Mucosa of rectum (tissue), 2 donors: ENCODE measurements at regions not wholly inside any gene's neighbourhood (a gene's known extent, or its start where the extent isn't known, plus 50 kb on each side); places are given as distances from the start of the nearest gene placed in this dataset.

Experiments
- H3K27ac ChIP-seq, 2 donors: one replicate each; pipeline ENCODE4 v1.7.0; 2013; ENCODE audit warnings: inconsistent platforms in 2 of 2, low read depth in 2 of 2, low read length in 2 of 2
- H3K27me3 ChIP-seq, 2 donors: one replicate each; pipeline ENCODE4 v1.7.0; 2013; ENCODE audit warnings: low read length in 2 of 2; ENCODE audit not compliant: control insufficient read depth in 2 of 2, insufficient read depth in 2 of 2
- H3K36me3 ChIP-seq, 2 donors: one replicate each; pipeline ENCODE4 v1.7.0; 2013; ENCODE audit warnings: low read length in 2 of 2; ENCODE audit not compliant: control insufficient read depth in 2 of 2, insufficient read depth in 2 of 2
- H3K4me1 ChIP-seq, 2 donors: one replicate each; pipeline ENCODE4 v1.7.0; 2013; ENCODE audit warnings: low read length in 2 of 2, mild to moderate bottlenecking in 1 of 2; ENCODE audit not compliant: control insufficient read depth in 2 of 2, insufficient read depth in 2 of 2
- H3K4me3 ChIP-seq, 2 donors: one replicate each; pipeline ENCODE4 v1.7.0; 2013; ENCODE audit warnings: low read length in 2 of 2
- H3K9ac ChIP-seq, 2 donors: one replicate each; pipeline ENCODE4 v1.7.0; 2013; ENCODE audit warnings: low read length in 2 of 2, low read depth in 1 of 2, mild to moderate bottlenecking in 1 of 2
- H3K9me3 ChIP-seq, 2 donors: one replicate each; pipeline ENCODE4 v1.7.0; 2013; ENCODE audit warnings: low read length in 2 of 2; ENCODE audit not compliant: control insufficient read depth in 2 of 2
- donor health status: healthy.
- donor health status: Normal muscosa, but diverticular disease.

DNA sequence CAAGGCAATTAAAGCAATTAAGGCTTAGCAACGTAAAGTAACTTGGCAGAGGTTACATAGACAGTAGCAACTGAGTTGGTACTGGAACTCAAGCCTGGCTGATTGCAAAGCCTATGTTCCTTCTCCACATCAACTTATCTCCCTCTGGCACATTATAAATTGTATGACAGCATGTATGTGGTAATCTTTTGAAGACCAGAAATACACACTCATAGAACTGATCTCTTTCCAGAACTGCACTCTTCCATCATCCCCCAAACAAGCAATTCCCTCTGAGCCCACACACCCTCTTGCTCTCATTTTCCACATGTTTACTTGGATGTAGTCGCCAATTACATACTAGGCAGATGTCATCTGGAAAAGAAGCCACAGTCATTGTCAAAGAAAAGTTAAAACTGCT, 502.2 kb downstream of the PLPP3 start:
- no peaks in the 10 kb centered on the region for H3K4me1 ChIP-seq
- no peak overlapping the region for H3K27ac ChIP-seq
- H3K27me3 ChIP-seq = no peaks in the 10 kb centered on the region
- H3K9me3 ChIP-seq = no peaks in the 10 kb centered on the region
- no peak overlapping the region for H3K9ac ChIP-seq
- H3K4me3 ChIP-seq = no peak overlapping the region
- H3K36me3 ChIP-seq = no peaks in the 10 kb centered on the region

DNA sequence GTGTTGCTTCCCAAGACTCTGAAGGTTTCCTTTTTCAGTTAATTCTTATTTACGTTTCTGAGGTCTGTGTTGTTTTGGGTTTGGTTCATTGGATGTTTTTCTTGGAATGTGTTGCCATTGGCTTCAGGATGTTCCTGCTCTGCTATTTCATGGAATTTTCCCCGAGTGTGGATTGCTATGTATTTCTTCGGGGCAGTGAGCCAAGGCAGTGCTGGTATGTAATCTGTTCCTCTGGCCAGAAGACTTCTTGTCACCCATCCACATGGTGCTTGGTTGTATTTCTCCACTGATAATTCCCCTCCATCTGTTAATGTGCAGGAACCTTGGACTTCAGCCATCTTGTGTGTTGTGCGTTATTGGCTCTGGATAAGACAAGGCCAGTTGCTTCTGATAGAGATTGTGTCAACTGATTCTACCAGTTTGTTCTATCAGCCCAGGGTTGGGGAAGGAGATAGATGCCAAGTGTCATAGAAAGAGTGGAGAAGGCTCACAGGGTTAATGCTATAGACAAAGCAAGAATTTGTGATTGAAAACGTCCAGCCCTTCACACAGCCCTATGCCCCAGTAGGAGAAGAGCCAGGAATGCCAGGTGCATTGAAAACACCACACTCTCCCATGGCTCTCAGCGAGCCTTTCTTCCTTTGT, 505.2 kb downstream of the PLPP3 start:
- Histone ChIP-seq H3K4me1 (no peaks in the 10 kb centered on the region), H3K9ac (no peak overlapping the region), H3K9me3 (no peaks in the 10 kb centered on the region), H3K36me3 (no peaks in the 10 kb centered on the region), H3K27ac (peak overlapping the region in 1 of 2 donors; percentile 20), H3K27me3 (no peaks in the 10 kb centered on the region), H3K4me3 (no peak overlapping the region)

GRCh38 chr1:56073614-56074006, 505.8 kb downstream of the PLPP3 start:
- Histone ChIP-seq H3K36me3 (no peaks in the 10 kb centered on the region), H3K9ac (no peak overlapping the region), H3K9me3 (no peaks in the 10 kb centered on the region), H3K27ac (peak overlapping the region in 1 of 2 donors; percentile 20), H3K4me3 (no peak overlapping the region), H3K4me1 (no peaks in the 10 kb centered on the region), H3K27me3 (no peaks in the 10 kb centered on the region)

DNA sequence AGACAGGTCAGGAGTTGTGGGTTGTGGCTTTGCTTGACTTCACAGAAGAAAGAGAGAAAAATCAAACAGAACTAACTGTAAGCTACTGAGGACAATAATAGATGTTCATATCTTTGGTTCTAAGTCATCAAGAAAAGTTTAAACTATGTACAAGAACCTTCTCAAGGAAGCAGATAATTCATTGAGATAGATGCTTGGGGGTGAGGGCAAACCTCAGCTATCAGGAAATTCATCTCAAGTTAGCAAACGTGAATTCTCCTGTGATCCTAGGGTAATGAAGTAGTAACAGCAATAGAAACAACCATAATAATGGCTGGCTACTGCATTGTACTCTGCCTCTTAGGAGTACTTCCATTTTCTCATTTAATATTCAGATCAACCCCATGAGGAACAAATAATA, 506.2 kb downstream of the PLPP3 start:
- H3K27ac ChIP-seq = no peak overlapping the region
- H3K27me3 ChIP-seq = no peaks in the 10 kb centered on the region
- H3K9me3 ChIP-seq = no peaks in the 10 kb centered on the region
- no peak overlapping the region for H3K4me3 ChIP-seq
- no peaks in the 10 kb centered on the region for H3K36me3 ChIP-seq
- H3K4me1 ChIP-seq = no peaks in the 10 kb centered on the region
- no peak overlapping the region for H3K9ac ChIP-seq

GRCh38 chr1:56072310-56072709, 507.1 kb downstream of the PLPP3 start:
- no peak overlapping the region for H3K4me3 ChIP-seq
- H3K9ac ChIP-seq = no peak overlapping the region
- H3K27me3 ChIP-seq = no peaks in the 10 kb centered on the region
- no peak overlapping the region for H3K27ac ChIP-seq
- H3K4me1 ChIP-seq = no peaks in the 10 kb centered on the region
- no peaks in the 10 kb centered on the region for H3K9me3 ChIP-seq
- no peaks in the 10 kb centered on the region for H3K36me3 ChIP-seq

- H3K27me3 ChIP-seq = no peaks in the 10 kb centered on the region
- H3K9ac ChIP-seq = no peak overlapping the region
- no peaks in the 10 kb centered on the region for H3K36me3 ChIP-seq
- H3K4me1 ChIP-seq = no peaks in the 10 kb centered on the region
- no peaks in the 10 kb centered on the region for H3K9me3 ChIP-seq
- no peak overlapping the region for H3K27ac ChIP-seq
- H3K4me3 ChIP-seq = no peak overlapping the region
Measured at GRCh38 chr1:56071351-56071750, 508.0 kb downstream of the PLPP3 start.

GRCh38 chr1:56070601-56071000, 508.8 kb downstream of the PLPP3 start:
- no peaks in the 10 kb centered on the region for H3K36me3 ChIP-seq
- H3K27me3 ChIP-seq = no peaks in the 10 kb centered on the region
- H3K9ac ChIP-seq = no peak overlapping the region
- no peak overlapping the region for H3K27ac ChIP-seq
- no peaks in the 10 kb centered on the region for H3K4me1 ChIP-seq
- H3K9me3 ChIP-seq = no peaks in the 10 kb centered on the region
- H3K4me3 ChIP-seq = no peak overlapping the region

DNA sequence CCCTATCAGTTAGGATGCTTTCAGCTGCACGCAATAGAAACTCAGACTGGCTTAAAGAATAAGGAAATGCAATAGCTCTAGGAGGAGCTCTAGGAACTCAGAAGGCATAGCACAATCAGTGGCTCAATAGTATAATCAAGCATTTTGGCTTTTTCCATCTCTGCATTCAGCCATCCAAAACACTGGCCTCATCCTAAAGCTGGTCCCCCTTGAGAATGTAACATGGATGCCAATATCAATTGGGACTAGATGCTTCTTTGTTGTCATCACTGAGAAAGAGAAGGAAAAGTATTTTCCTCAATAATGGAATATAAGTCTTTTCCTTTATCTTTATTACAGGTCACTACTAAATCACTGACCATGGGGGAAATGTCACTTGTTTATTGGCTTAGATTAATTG, 509.5 kb downstream of the PLPP3 start:
- Histone ChIP-seq H3K27me3 (no peaks in the 10 kb centered on the region), H3K27ac (no peak overlapping the region), H3K4me3 (no peak overlapping the region), H3K9ac (no peak overlapping the region), H3K36me3 (no peaks in the 10 kb centered on the region), H3K9me3 (no peaks in the 10 kb centered on the region), H3K4me1 (no peaks in the 10 kb centered on the region)

- H3K27me3 ChIP-seq = no peaks in the 10 kb centered on the region
- no peaks in the 10 kb centered on the region for H3K36me3 ChIP-seq
- H3K27ac ChIP-seq = no peak overlapping the region
- no peaks in the 10 kb centered on the region for H3K9me3 ChIP-seq
- H3K4me1 ChIP-seq = no peaks in the 10 kb centered on the region
- H3K9ac ChIP-seq = no peak overlapping the region
- no peak overlapping the region for H3K4me3 ChIP-seq
Measured at GRCh38 chr1:56068908-56069307, 510.5 kb downstream of the PLPP3 start.

DNA sequence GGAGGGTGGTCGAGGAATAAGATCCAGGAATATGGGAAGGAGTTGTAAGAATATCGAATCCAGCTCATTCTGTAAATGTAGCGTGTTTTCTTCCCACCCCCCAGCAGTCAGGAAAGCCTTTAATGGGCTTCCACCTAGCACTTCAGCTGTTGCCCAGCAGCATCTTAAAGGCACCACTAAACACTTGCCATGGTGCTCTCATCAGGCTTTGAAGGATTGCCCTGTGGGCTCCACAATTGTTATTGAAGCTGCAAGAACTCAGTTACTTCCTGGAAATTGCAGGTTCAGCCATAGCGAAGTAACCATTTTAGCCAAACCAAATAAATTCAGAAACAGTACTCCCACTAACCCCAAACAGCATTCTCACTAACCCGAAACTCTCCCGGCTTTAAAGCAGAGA, 511.2 kb downstream of the PLPP3 start:
- Histone ChIP-seq H3K4me1 (no peaks in the 10 kb centered on the region), H3K27me3 (no peaks in the 10 kb centered on the region), H3K9ac (no peak overlapping the region), H3K36me3 (no peaks in the 10 kb centered on the region), H3K4me3 (no peak overlapping the region), H3K9me3 (no peaks in the 10 kb centered on the region), H3K27ac (no peak overlapping the region)

DNA sequence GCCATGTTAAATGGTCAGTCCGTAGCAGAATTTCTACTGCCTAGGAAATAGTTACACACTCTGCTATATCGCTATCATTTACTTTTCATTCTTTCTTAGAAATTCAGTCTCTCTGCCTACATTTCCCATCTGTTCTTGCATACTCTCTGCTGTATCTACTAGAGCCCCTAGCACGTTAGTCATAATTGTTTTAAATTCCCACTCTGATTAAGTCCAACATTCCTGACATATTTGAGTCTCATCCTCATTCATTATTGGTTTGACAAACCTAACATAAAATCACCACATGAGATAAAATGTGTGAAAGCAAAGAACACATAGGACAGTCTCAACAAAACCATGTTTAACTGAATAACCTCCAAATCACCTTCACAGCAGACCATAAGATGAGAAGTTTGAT, 513.6 kb downstream of the PLPP3 start:
- Histone ChIP-seq H3K27ac (no peak overlapping the region), H3K27me3 (no peaks in the 10 kb centered on the region), H3K9me3 (no peaks in the 10 kb centered on the region), H3K4me1 (no peaks in the 10 kb centered on the region), H3K9ac (no peak overlapping the region), H3K36me3 (no peaks in the 10 kb centered on the region), H3K4me3 (no peak overlapping the region)
